Epidermal melanocyte (primary cell): ENCODE measurements at regions not wholly inside any gene's neighbourhood (a gene's known extent, or its start where the extent isn't known, plus 50 kb on each side); places are given as distances from the start of the nearest gene placed in this dataset.

Source experiments
- DNase-seq: peaks from one replicate; pipeline ENCODE4 v3.0.0; 2011; ENCODE audit warnings: low spot score; ENCODE audit not compliant: insufficient read length

GRCh38 chr4:130591091-130591490 is 1495.1 kb downstream of the C4orf33 start:
- DNase-seq, result no peak

- DNase-seq, result no peak
Observed at GRCh38 chr4:130600706-130601105, 1504.8 kb downstream of the C4orf33 start.

GRCh38 chr4:130603043-130603442 is 1507.1 kb downstream of the C4orf33 start:
- no peak for DNase-seq

- no peak for DNase-seq
Observed at GRCh38 chr4:130608121-130608520, 1512.2 kb downstream of the C4orf33 start.

- DNase-seq, result no peak
Observed at GRCh38 chr4:130628531-130628930, 1532.6 kb downstream of the C4orf33 start.

GRCh38 chr4:130632731-130633604 is 1537.0 kb downstream of the C4orf33 start:
- no peak for DNase-seq

GRCh38 chr4:130636486-130636885 is 1540.5 kb downstream of the C4orf33 start:
- no peak for DNase-seq

- DNase-seq, result no peak
Observed at GRCh38 chr4:130640592-130640991, 1544.6 kb downstream of the C4orf33 start.

GRCh38 chr4:130646886-130647285 is 1550.9 kb downstream of the C4orf33 start:
- no peak for DNase-seq

- DNase-seq, result no peak
Observed at GRCh38 chr4:130648570-130648969, 1552.6 kb downstream of the C4orf33 start.

- no peak for DNase-seq
Observed at GRCh38 chr4:130653842-130654241, 1557.9 kb downstream of the C4orf33 start.

GRCh38 chr4:130659320-130659719 is 1563.4 kb downstream of the C4orf33 start:
- no peak for DNase-seq

GRCh38 chr4:130668859-130669258 is 1572.9 kb downstream of the C4orf33 start:
- no peak for DNase-seq

GRCh38 chr4:130675266-130675665 is 1579.3 kb downstream of the C4orf33 start:
- DNase-seq, result no peak

GRCh38 chr4:130689181-130689580 is 1593.2 kb downstream of the C4orf33 start:
- no peak for DNase-seq

GRCh38 chr4:130698251-130698650 is 1602.3 kb downstream of the C4orf33 start:
- no peak for DNase-seq

- DNase-seq, result no peak
Observed at GRCh38 chr4:130699004-130699403, 1603.1 kb downstream of the C4orf33 start.

GRCh38 chr4:130703211-130703935 is 1607.4 kb downstream of the C4orf33 start:
- no peak for DNase-seq

- DNase-seq, result no peak
Observed at GRCh38 chr4:130705023-130705422, 1609.1 kb downstream of the C4orf33 start.

- DNase-seq, result no peak
Observed at GRCh38 chr4:130712038-130712437, 1616.1 kb downstream of the C4orf33 start.

- DNase-seq, result no peak
Observed at GRCh38 chr4:130714006-130714405, 1618.1 kb downstream of the C4orf33 start.

- DNase-seq, result no peak
Observed at GRCh38 chr4:130722361-130722760, 1626.4 kb downstream of the C4orf33 start.
